MM.1S (cell line): ENCODE measurements at regions not wholly inside any gene's neighbourhood (a gene's known extent, or its start where the extent isn't known, plus 50 kb on each side); places are given as distances from the start of the nearest gene placed in this dataset.

Source experiments
- DNase-seq: peaks from one replicate; pipeline ENCODE4 v3.0.0-alpha.2; 2015
- H2AFZ ChIP-seq: fragments of 300-600 bp; sonication (generic); 2 replicates; pipeline ENCODE4 v1.6.0; 2016; ENCODE audit warnings: antibody characterized with exemption, low read length
- H3F3A ChIP-seq: fragments of 300-600 bp; sonication (generic); 2 replicates; pipeline ENCODE4 v1.6.1; 2016; ENCODE audit warnings: mild to moderate bottlenecking, antibody characterized with exemption, low read length, moderate library complexity, mixed read lengths; ENCODE audit not compliant: insufficient read depth
- H3K27ac ChIP-seq: fragments of 300-600 bp; sonication (generic); 2 replicates; pipeline ENCODE4 v1.5.1; 2016; ENCODE audit warnings: mild to moderate bottlenecking, low read length
- H3K27me3 ChIP-seq: fragments of 300-600 bp; sonication (generic); replicated peaks from 2 replicates; pipeline ENCODE4 v1.6.0; 2016; ENCODE audit warnings: low read length; ENCODE audit not compliant: insufficient read depth
- H3K36me3 ChIP-seq: fragments of 300-600 bp; sonication (generic); replicated peaks from 2 replicates; pipeline ENCODE4 v1.6.1; 2016; ENCODE audit warnings: mild to moderate bottlenecking, low read length, mixed read lengths; ENCODE audit not compliant: insufficient read depth
- H3K4me1 ChIP-seq: fragments of 300-600 bp; sonication (generic); 2 replicates; pipeline ENCODE4 v1.6.1; 2016; ENCODE audit warnings: low read length, mixed read lengths
- H3K4me2 ChIP-seq: fragments of 300-600 bp; sonication (generic); 2 replicates; pipeline ENCODE4 v1.6.0; 2016; ENCODE audit warnings: low read depth, low read length
- H3K4me3 ChIP-seq: fragments of 300-600 bp; sonication (generic); 2 replicates; pipeline ENCODE4 v1.5.1; 2016; ENCODE audit warnings: low read length, mixed read lengths
- H3K79me2 ChIP-seq: fragments of 300-600 bp; sonication (generic); 2 replicates; pipeline ENCODE4 v1.6.1; 2016; ENCODE audit warnings: mixed run types, low read length, mixed read lengths
- H3K9ac ChIP-seq: fragments of 300-600 bp; sonication (generic); 2 replicates; pipeline ENCODE4 v1.6.1; 2016; ENCODE audit warnings: low read length, mixed read lengths
- H3K9me2 ChIP-seq: fragments of 300-600 bp; sonication (generic); replicated peaks from 2 replicates; pipeline ENCODE4 v1.6.1; 2016; ENCODE audit warnings: mild to moderate bottlenecking, low read length, mixed read lengths; ENCODE audit not compliant: insufficient read depth
- H3K9me3 ChIP-seq: fragments of 300-600 bp; sonication (generic); replicated peaks from 2 replicates; pipeline ENCODE4 v1.6.1; 2016; ENCODE audit warnings: mild to moderate bottlenecking, low read length, mixed read lengths; ENCODE audit not compliant: insufficient read depth
- H4K20me1 ChIP-seq: fragments of 300-600 bp; sonication (generic); 2 replicates; pipeline ENCODE4 v1.6.1; 2016; ENCODE audit warnings: mild to moderate bottlenecking, low read length, moderate library complexity, mixed read lengths; ENCODE audit not compliant: insufficient read depth
- CTCF ChIP-seq: fragments of 300-600 bp; sonication (generic); IDR thresholded peaks from 2 replicates; pipeline ENCODE4 v1.5.1; 2016; ENCODE audit warnings: antibody characterized with exemption, low read length, mixed read lengths
- EZH2 ChIP-seq: fragments of 300-600 bp; sonication (generic); optimal IDR thresholded peaks from 2 replicates; pipeline ENCODE3; 2017; ENCODE audit warnings: low read depth, mild to moderate bottlenecking, antibody characterized with exemption, low read length, mixed read lengths
- EZH2phosphoT487 ChIP-seq: fragments of 300-600 bp; sonication (generic); IDR thresholded peaks from 2 replicates; pipeline ENCODE4 v1.6.1; 2018; ENCODE audit warnings: antibody characterized with exemption, low read length

- H3K27ac ChIP-seq, result no peak overlapping the region
- no peak for TF ChIP-seq EZH2phosphoT487
- no peak for TF ChIP-seq EZH2
- TF ChIP-seq CTCF, result no peak
- H3F3A ChIP-seq, result no peaks in the 10 kb centered on the region
- no peak overlapping the region for H3K4me2 ChIP-seq
- no peaks in the 10 kb centered on the region for H3K27me3 ChIP-seq
- H3K9ac ChIP-seq, result no peak overlapping the region
- no peak overlapping the region for H2AFZ ChIP-seq
- H3K9me3 ChIP-seq, result no peaks in the 10 kb centered on the region
- no peaks in the 10 kb centered on the region for H3K4me1 ChIP-seq
- no peaks in the 10 kb centered on the region for H3K9me2 ChIP-seq
- H3K79me2 ChIP-seq, result no peaks in the 10 kb centered on the region
- DNase-seq, result no peak
- no peaks in the 10 kb centered on the region for H3K36me3 ChIP-seq
- H4K20me1 ChIP-seq, result no peaks in the 10 kb centered on the region
- no peak overlapping the region for H3K4me3 ChIP-seq
Measured at GRCh38 chr20:23222531-23223200, 127.9 kb upstream of the NXT1 start.

- no peaks in the 10 kb centered on the region for H3K36me3 ChIP-seq
- no peak for TF ChIP-seq EZH2phosphoT487
- TF ChIP-seq EZH2, result no peak
- TF ChIP-seq CTCF, result no peak
- H3K9me3 ChIP-seq, result no peaks in the 10 kb centered on the region
- H3K79me2 ChIP-seq, result no peaks in the 10 kb centered on the region
- no peak overlapping the region for H2AFZ ChIP-seq
- no peak overlapping the region for H3K9ac ChIP-seq
- no peak for DNase-seq
- H3K4me2 ChIP-seq, result no peak overlapping the region
- H3F3A ChIP-seq, result no peaks in the 10 kb centered on the region
- no peaks in the 10 kb centered on the region for H3K4me1 ChIP-seq
- H3K4me3 ChIP-seq, result no peak overlapping the region
- no peak overlapping the region for H3K27ac ChIP-seq
- no peaks in the 10 kb centered on the region for H4K20me1 ChIP-seq
- no peaks in the 10 kb centered on the region for H3K27me3 ChIP-seq
- no peaks in the 10 kb centered on the region for H3K9me2 ChIP-seq
Measured at GRCh38 chr20:23217023-23217422, 130.9 kb upstream of the CD93 start.

GRCh38 chr20:23215344-23215995 is 129.3 kb upstream of the CD93 start:
- Histone ChIP-seq H3K9me3 (no peaks in the 10 kb centered on the region), H4K20me1 (no peaks in the 10 kb centered on the region), H3K27me3 (no peaks in the 10 kb centered on the region), H3F3A (no peaks in the 10 kb centered on the region), H3K4me1 (no peaks in the 10 kb centered on the region), H2AFZ (no peak overlapping the region), H3K79me2 (no peaks in the 10 kb centered on the region), H3K4me3 (no peak overlapping the region), H3K4me2 (no peak overlapping the region), H3K27ac (no peak overlapping the region), H3K9ac (no peak overlapping the region), H3K9me2 (no peaks in the 10 kb centered on the region), H3K36me3 (no peaks in the 10 kb centered on the region)
- DNase-seq, result no peak
- TF ChIP-seq EZH2 (no peak), CTCF (no peak), EZH2phosphoT487 (no peak)
